ENCODE measurements at regions not wholly inside any gene's neighbourhood (a gene's known extent, or its start where the extent isn't known, plus 50 kb on each side); places are given as distances from the start of the nearest gene placed in this dataset.

DNA sequence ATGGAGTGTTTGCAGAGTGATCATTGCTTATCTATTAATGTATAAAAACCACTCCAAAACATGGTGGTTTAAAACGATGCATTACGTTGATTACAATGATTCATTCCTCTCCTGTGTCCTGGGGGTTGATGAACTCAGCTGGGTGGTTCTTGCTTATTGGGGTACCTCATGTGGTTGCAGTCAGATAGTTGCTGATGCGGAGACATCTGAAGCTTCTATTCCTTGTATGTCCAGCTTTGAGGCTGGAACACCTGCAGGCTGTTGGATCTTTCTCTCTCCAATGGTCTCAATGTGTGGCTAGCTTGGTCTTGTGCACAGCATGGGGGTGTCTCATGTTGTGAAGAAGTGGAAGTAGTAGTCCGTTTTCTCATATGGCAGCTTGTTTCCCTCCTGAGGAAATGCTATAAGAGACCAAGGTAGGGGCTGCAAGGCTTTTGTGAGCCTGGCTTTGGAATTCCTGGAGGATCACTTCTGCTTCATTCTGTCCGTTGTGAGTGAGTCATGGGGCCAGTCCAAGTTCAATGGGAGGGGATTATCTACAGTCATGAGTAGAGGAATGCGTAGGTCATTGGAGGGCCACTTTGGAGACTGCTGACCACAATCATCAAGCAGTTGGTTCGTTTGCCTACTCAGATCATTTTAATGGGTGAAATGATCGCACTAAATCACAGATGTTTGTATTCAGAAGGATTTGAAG is 601.0 kb downstream of the SLC4A3 start:
- Mint-ChIP-seq H3K36me3 (ENCODE audit: low read depth) (no peaks in the 10 kb centered on the region), H3K4me3 (no peak overlapping the region), H3K27me3 (no peaks in the 10 kb centered on the region), H3K9me3 (ENCODE audit: low read depth) (no peaks in the 10 kb centered on the region), H3K27ac (no peak overlapping the region), H3K4me1 (no peaks in the 10 kb centered on the region)
- no peak for DNase-seq
- intact Hi-C loops (cut with DNase I, micrococcal nuclease) = no loop called here
- ChIA-PET POLR2A (no interaction called here), CTCF (no interaction called here)
- ATAC-seq = no peak

DNA sequence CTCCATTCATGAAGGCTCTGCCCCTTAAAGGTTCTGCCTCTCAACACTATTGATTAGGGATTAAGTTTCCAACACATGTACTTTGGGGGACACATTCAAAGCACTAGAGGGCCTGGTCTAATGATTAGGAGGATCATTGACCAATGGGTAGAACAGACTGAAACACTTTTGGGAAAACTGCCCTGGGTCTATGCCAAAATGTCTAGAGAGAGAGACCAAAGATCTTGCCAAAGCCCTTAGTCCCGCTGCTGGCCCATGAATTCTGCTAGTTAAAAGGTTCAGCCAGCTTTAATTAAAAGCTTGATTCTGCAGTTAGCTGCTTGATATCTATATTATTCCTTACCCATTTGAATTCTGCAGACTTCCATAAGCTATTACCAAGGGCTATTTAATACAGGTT is 613.2 kb downstream of the SLC4A3 start:
- Mint-ChIP-seq H3K36me3 (ENCODE audit: low read depth) (no peaks in the 10 kb centered on the region), H3K9me3 (ENCODE audit: low read depth) (no peaks in the 10 kb centered on the region), H3K4me1 (no peaks in the 10 kb centered on the region), H3K27me3 (no peaks in the 10 kb centered on the region), H3K4me3 (no peak overlapping the region), H3K27ac (no peak overlapping the region)
- intact Hi-C loops (cut with DNase I, micrococcal nuclease) = no loop called here
- POLR2A ChIA-PET = no interaction called here
- CTCF ChIA-PET = no interaction called here
- no peak for ATAC-seq
- no peak for DNase-seq

DNA sequence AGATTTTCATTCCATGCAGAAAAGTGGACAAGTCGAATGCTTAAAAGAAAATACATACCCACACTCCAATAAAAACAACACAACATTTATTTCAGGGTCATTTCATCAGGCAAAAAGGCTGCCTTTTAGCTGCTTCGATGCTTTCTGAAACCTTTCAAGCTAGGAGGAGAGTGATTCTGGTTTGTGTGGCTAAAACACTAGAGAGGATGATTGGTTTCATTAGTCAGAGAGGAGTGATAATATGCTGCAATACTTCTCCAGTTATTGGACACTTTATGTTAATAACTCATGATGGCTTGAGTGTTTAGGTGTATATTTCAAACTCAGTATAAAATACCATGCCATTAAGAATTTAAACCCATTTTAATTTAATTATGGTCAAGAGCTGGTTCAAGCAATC is 614.0 kb downstream of the SLC4A3 start:
- Mint-ChIP-seq H3K27me3 (no peaks in the 10 kb centered on the region), H3K36me3 (ENCODE audit: low read depth) (no peaks in the 10 kb centered on the region), H3K4me3 (no peak overlapping the region), H3K9me3 (ENCODE audit: low read depth) (no peaks in the 10 kb centered on the region), H3K27ac (no peak overlapping the region), H3K4me1 (no peaks in the 10 kb centered on the region)
- ChIA-PET CTCF (no interaction called here), POLR2A (no interaction called here)
- intact Hi-C loops (cut with DNase I, micrococcal nuclease) = no loop called here
- DNase-seq = no peak
- ATAC-seq = no peak

DNA sequence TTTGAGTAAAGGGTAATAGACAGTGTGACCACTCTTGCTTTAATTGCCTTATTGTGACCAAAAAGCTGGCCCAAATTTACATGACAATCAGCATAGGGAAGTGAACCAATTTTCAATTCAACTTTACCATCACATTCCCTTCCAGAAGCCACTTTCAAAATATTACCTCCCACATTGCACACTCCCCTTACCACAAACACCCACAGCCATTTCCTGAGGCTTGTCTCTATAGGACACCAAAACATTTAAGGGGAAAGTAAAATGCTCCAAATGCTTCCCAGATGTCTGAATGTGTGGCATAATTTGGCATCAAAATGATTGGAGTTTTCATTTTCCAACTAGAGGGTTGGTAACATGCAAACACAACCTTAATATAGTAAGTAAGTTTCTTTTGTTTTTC is 616.1 kb downstream of the SLC4A3 start:
- no peaks in the 10 kb centered on the region for H3K27me3 Mint-ChIP-seq
- H3K36me3 Mint-ChIP-seq (ENCODE audit: low read depth) = no peaks in the 10 kb centered on the region
- H3K9me3 Mint-ChIP-seq (ENCODE audit: low read depth) = no peaks in the 10 kb centered on the region
- H3K4me1 Mint-ChIP-seq = no peaks in the 10 kb centered on the region
- POLR2A ChIA-PET = interaction anchor here (0.6 to 0.7 kb wide), 2 partner anchors 229 to 1371 kb away, joined by 3 to 7 read pairs; no protein-coding TSS in a partner anchor
- DNase-seq (no peak), ATAC-seq (no peak)
- no peak overlapping the region for H3K27ac Mint-ChIP-seq
- intact Hi-C loops (cut with DNase I, micrococcal nuclease) = no loop called here
- H3K4me3 Mint-ChIP-seq = no peak overlapping the region
- CTCF ChIA-PET = no interaction called here

DNA sequence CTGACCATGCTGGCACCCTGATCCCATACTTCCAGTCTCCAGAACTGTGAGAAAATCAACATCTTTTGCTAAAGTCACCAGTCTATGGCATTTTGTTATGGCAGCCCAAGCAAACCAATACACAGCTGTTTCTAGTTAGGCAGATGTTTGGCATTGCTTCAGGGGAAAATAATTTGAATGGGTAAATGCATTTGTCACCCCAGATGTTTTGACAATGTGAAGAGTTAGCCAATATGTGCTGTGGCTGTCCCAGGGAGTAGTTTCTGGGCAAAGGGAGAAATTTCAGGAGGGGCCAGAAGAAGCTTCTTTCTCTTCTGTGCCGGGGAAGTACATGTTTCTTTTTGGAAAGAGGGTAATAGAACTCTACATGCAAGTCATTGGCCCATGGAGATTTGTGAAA is 619.0 kb downstream of the SLC4A3 start:
- Mint-ChIP-seq H3K4me1 (no peaks in the 10 kb centered on the region), H3K36me3 (ENCODE audit: low read depth) (no peaks in the 10 kb centered on the region), H3K27me3 (no peaks in the 10 kb centered on the region), H3K4me3 (no peak overlapping the region), H3K9me3 (ENCODE audit: low read depth) (no peaks in the 10 kb centered on the region), H3K27ac (no peak overlapping the region)
- DNase-seq (no peak), ATAC-seq (no peak)
- ChIA-PET POLR2A (interaction anchor here (0.5 kb wide), 1 partner anchor 407 kb away, joined by 3 read pairs; no protein-coding TSS in a partner anchor), CTCF (interaction anchor here (0.7 kb wide), 1 partner anchor 40 kb away, joined by 3 read pairs; no protein-coding TSS in a partner anchor)
- intact Hi-C loops (cut with DNase I, micrococcal nuclease) = no loop called here

DNA sequence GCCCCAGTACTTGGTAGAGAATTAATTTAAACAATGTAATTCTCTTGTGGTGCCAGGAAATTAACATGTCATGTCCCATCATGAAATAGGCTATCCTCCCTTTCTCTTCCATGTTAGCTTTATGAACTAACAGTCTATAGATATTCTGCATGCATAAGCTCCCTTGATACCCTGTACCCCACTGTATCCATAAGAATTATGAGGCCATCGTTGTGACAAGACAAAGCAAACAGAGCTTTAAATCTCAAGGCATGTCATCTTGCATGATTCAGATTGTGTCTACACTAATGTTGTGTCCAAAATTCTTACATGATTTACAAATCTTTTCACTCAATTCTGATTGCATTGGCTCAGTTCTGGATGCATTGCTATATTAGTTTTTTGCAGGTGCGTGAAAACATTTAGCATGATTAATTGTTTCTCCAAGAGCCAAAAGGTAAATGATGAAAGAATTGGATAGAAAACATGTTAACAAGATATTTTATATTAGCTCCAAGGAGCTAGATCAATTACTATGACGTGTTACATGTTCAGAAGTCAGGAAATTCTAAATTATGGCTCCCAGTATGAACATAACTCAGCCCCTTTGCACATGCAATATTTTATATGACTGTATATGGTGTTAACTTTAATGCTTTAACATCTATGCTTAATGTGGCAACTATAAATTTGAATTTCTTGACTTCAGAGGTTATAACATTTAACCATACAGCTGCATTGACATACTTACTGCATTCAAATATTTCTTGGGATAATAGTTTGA is 620.3 kb downstream of the SLC4A3 start:
- Mint-ChIP-seq H3K27me3 (no peaks in the 10 kb centered on the region), H3K27ac (no peak overlapping the region), H3K4me1 (no peaks in the 10 kb centered on the region), H3K36me3 (ENCODE audit: low read depth) (no peaks in the 10 kb centered on the region), H3K4me3 (no peak overlapping the region), H3K9me3 (ENCODE audit: low read depth) (no peaks in the 10 kb centered on the region)
- ChIA-PET CTCF (no interaction called here), POLR2A (no interaction called here)
- DNase-seq = no peak
- intact Hi-C loops (cut with DNase I, micrococcal nuclease) = no loop called here
- ATAC-seq = no peak

DNA sequence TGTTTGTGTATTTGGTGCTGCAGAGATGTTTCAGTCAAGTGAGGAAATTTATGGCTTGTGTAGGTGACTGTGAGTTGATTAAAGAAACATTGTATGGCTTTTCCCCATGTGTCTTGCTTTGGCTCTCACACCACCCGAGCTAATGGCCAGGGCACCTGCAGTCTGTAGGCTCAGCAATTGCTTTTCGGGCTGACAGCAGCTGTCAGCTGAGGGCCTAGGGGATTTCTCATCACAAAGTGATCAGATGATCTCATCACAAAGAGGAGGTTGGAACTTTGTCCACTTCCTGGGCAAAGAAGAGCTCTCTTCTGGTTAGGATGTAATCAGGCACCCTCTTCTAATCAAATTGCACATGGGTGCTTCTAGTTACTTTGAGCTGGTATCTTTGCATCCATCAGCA is 632.2 kb downstream of the SLC4A3 start:
- Mint-ChIP-seq H3K27ac (no peak overlapping the region), H3K36me3 (ENCODE audit: low read depth) (no peaks in the 10 kb centered on the region), H3K4me1 (no peaks in the 10 kb centered on the region), H3K27me3 (no peaks in the 10 kb centered on the region), H3K4me3 (no peak overlapping the region), H3K9me3 (ENCODE audit: low read depth) (no peaks in the 10 kb centered on the region)
- ChIA-PET POLR2A (no interaction called here), CTCF (no interaction called here)
- intact Hi-C loops (cut with DNase I, micrococcal nuclease) = no loop called here
- DNase-seq (no peak), ATAC-seq (no peak)

DNA sequence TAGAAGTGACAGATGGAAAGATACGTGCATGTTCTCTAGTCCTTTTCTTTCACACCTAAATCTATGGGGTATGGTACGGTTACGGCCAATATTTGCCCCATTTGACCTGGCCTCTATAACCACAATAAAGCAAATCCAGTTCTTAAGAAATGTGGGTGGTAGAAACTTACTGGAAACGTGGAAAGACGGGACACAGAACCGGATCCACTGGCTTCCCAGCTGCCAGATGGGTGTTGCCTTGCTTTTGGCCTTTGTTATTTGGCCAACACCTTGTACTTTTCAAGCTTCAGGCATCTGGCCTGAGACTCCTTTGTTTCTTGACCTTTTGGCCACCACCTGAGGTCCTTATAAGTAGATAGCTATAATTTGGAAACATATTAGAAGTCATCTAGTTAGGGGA is 635.9 kb downstream of the SLC4A3 start:
- DNase-seq = no peak
- POLR2A ChIA-PET = no interaction called here
- Mint-ChIP-seq H3K27me3 (no peaks in the 10 kb centered on the region), H3K4me1 (no peaks in the 10 kb centered on the region), H3K27ac (no peak overlapping the region), H3K9me3 (ENCODE audit: low read depth) (no peaks in the 10 kb centered on the region), H3K4me3 (no peak overlapping the region), H3K36me3 (ENCODE audit: low read depth) (no peaks in the 10 kb centered on the region)
- intact Hi-C loops (cut with DNase I, micrococcal nuclease) = no loop called here
- CTCF ChIA-PET = no interaction called here
- ATAC-seq = no peak

DNA sequence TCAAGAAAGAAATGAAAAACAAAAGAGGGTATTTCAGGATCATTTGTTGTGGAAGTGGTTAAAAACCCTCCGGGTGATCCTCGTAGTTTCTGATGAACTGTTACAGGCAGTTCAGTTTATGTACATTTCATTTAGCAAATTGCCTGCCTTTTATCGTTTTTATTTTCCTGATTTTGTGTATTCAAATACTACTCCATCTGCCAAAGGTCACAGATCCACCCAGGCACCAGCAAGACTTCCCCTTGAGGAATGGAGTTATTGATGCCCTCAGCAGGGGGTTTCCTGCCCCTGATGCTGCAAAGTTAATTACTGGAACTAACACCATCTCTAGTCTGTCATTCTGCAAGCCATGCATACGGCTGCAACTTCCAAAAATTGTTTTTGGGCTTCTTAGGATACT is 641.9 kb downstream of the SLC4A3 start:
- Mint-ChIP-seq H3K4me1 (no peaks in the 10 kb centered on the region), H3K27ac (no peak overlapping the region), H3K4me3 (no peak overlapping the region), H3K36me3 (ENCODE audit: low read depth) (no peaks in the 10 kb centered on the region), H3K27me3 (no peaks in the 10 kb centered on the region), H3K9me3 (ENCODE audit: low read depth) (no peaks in the 10 kb centered on the region)
- ChIA-PET CTCF (no interaction called here), POLR2A (no interaction called here)
- ATAC-seq = no peak
- DNase-seq = no peak
- intact Hi-C loops (cut with DNase I, micrococcal nuclease) = no loop called here

DNA sequence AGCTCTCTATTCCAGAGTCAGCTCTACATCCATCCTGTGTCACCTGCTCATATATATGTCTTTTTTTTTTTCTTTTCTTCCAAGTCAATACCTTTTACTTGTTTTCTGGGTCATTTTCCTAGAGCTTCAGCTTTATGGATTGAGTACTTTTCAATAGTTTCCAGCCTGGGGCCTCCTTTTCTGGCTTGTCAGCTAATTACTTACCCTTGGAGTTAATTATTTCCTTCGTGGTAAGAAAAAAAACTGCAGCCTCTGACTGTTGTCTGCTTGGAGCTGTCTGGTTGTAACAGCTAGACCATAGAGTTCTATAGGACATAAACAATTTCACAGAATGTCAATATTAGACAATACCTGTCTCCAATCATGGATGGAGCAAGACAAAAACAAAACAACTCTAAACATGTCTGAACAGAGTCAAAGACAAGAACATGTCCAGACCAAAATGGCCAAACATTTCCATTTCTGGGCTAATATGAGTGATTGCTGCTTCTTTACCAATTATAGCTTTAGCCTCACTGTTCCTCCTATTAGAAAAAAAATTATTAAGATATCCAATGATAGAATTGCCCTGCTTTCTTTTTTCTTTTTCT is 643.1 kb downstream of the SLC4A3 start:
- ATAC-seq (no peak), DNase-seq (no peak)
- intact Hi-C loops (cut with DNase I, micrococcal nuclease) = no loop called here
- Mint-ChIP-seq H3K27me3 (no peaks in the 10 kb centered on the region), H3K4me3 (no peak overlapping the region), H3K4me1 (no peaks in the 10 kb centered on the region), H3K27ac (no peak overlapping the region), H3K9me3 (ENCODE audit: low read depth) (no peaks in the 10 kb centered on the region), H3K36me3 (ENCODE audit: low read depth) (no peaks in the 10 kb centered on the region)
- ChIA-PET POLR2A (no interaction called here), CTCF (no interaction called here)

DNA sequence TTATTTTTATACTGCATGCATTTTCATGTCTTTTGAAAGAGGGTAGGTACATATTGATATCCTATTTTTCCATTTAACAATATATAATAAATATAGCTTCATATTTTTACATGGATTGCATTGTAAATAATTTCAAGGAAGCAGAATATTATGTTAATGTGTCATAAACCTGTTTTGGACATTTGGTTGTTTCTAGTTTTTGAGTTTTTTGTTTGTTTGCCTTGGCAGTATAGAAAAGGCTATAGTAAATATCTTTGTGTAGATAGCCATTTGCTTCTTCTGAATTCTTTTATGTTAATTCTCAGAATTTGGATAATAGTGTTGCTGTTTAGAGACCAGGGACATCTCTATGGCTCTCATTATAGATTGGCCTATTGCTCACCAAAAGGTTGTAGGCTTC is 645.2 kb downstream of the SLC4A3 start:
- H3K27ac Mint-ChIP-seq = no peak overlapping the region
- ATAC-seq (no peak), DNase-seq (no peak)
- H3K36me3 Mint-ChIP-seq (ENCODE audit: low read depth) = no peaks in the 10 kb centered on the region
- H3K27me3 Mint-ChIP-seq = no peaks in the 10 kb centered on the region
- POLR2A ChIA-PET = no interaction called here
- CTCF ChIA-PET = no interaction called here
- H3K9me3 Mint-ChIP-seq (ENCODE audit: low read depth) = no peaks in the 10 kb centered on the region
- intact Hi-C loops (cut with DNase I, micrococcal nuclease) = no loop called here
- H3K4me1 Mint-ChIP-seq = no peaks in the 10 kb centered on the region
- H3K4me3 Mint-ChIP-seq = no peak overlapping the region

DNA sequence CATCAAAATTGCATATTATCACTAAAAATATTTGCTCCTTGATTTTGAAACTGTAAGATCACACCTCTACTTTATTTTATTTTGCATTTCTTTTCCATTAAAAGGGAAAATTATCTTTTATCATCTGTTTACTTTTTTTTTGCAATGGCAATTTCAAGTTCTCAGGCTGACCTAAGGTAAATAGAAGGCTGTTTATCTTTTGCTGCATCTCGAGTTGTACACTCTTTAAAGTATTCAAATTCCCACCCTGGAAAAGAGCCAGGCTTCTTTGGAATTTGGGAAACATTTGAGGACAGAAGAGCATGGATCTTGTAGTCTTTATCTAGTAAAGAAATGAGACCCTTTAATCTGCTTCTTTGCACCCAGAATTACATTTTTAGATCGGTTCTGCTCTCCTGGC is 645.7 kb downstream of the SLC4A3 start:
- Mint-ChIP-seq H3K27ac (no peak overlapping the region), H3K36me3 (ENCODE audit: low read depth) (no peaks in the 10 kb centered on the region), H3K27me3 (no peaks in the 10 kb centered on the region), H3K4me1 (no peaks in the 10 kb centered on the region), H3K4me3 (no peak overlapping the region), H3K9me3 (ENCODE audit: low read depth) (no peaks in the 10 kb centered on the region)
- ChIA-PET CTCF (no interaction called here), POLR2A (no interaction called here)
- DNase-seq = no peak
- ATAC-seq = no peak
- intact Hi-C loops (cut with DNase I, micrococcal nuclease) = no loop called here
